Panc1 (cell line): ENCODE measurements at regions not wholly inside any gene's neighbourhood (a gene's known extent, or its start where the extent isn't known, plus 50 kb on each side); places are given as distances from the start of the nearest gene placed in this dataset.

Source experiments
- ATAC-seq: fragments of 200-7000 bp; cut with Tn5 transposase; 2 replicates; pipeline ENCODE4 v1.9.1; 2020; ENCODE audit warnings: mild to moderate bottlenecking, moderate library complexity
- BruUV-seq: library from RNA; stranded (reverse); fragments of 400-500 nt; replicated peaks from 2 replicates; lab custom pipeline; 2021; lab: Mats Ljungman, UMichigan
- CTCF ChIA-PET: fragments of 300-600 bp; sonication (Branson Sonifier 250); formaldehyde crosslinking; loops from one replicate; lab custom pipeline; 2022; ENCODE audit warnings: antibody characterized with exemption; lab: Charles Lee
- POLR2A ChIA-PET: fragments of 300-600 bp; sonication (Branson Sonifier 250); formaldehyde crosslinking; loops from one replicate; lab custom pipeline; 2022; ENCODE audit warnings: antibody characterized with exemption; lab: Charles Lee
- DNase-seq: peaks from one replicate; pipeline ENCODE4 v3.0.0-alpha.2; 2010; ENCODE audit warnings: low read depth, low spot score
- H3K27ac ChIP-seq: 2 replicates; pipeline ENCODE4 v1.5.1; 2011; ENCODE audit warnings: mild to moderate bottlenecking, low read length, inconsistent platforms
- H3K27me3 ChIP-seq: fragments of 200-500 bp; sonication (Bioruptor generic); 2 replicates; pipeline ENCODE4 v1.6.0; 2014; ENCODE audit warnings: low read length, inconsistent platforms; ENCODE audit not compliant: control insufficient read depth, insufficient read depth
- H3K36me3 ChIP-seq: fragments of 200-500 bp; sonication (Bioruptor generic); 2 replicates; pipeline ENCODE4 v1.5.1; 2014; ENCODE audit warnings: inconsistent platforms, mild to moderate bottlenecking, low read length, moderate library complexity; ENCODE audit not compliant: control insufficient read depth, insufficient read depth
- H3K4me1 ChIP-seq: 2 replicates; pipeline ENCODE4 v1.5.1; 2011; ENCODE audit warnings: inconsistent platforms, mild to moderate bottlenecking, low read length, moderate library complexity; ENCODE audit not compliant: control insufficient read depth, insufficient read depth
- H3K4me3 ChIP-seq, 2 experiments: 2 replicates each; pipeline ENCODE4 v1.5.1; 2011 to 2012; ENCODE audit warnings: low read depth in 2 of 2, low read length in 2 of 2, mild to moderate bottlenecking in 2 of 2, inconsistent platforms in 1 of 2, moderate library complexity in 1 of 2
- H3K9me3 ChIP-seq: fragments of 200-500 bp; sonication (Bioruptor generic); 2 replicates; pipeline ENCODE4 v1.5.1; 2014; ENCODE audit warnings: low read depth, mild to moderate bottlenecking, inconsistent platforms, low read length, moderate library complexity; ENCODE audit not compliant: control insufficient read depth, insufficient read depth
- POLR2AphosphoS5 ChIP-seq: IDR thresholded peaks from 2 replicates; pipeline ENCODE4 v1.6.1; 2012; ENCODE audit warnings: mild to moderate bottlenecking, low read depth, low read length, moderate library complexity
- REST ChIP-seq, 2 experiments: IDR thresholded peaks; 2 replicates each; pipeline ENCODE4 v1.6.1; 2011 to 2012; ENCODE audit warnings: low read depth in 2 of 2, control low read depth in 1 of 2, low read length in 1 of 2, mild to moderate bottlenecking in 1 of 2, moderate library complexity in 1 of 2; ENCODE audit not compliant: insufficient read depth in 1 of 2
- SIN3A ChIP-seq: IDR thresholded peaks from 2 replicates; pipeline ENCODE4 v1.6.1; 2012; ENCODE audit warnings: low read depth, mild to moderate bottlenecking, low read length, moderate library complexity, borderline replicate concordance; ENCODE audit not compliant: insufficient read depth
- TCF7L2 ChIP-seq: IDR thresholded peaks from 2 replicates; pipeline ENCODE4 v1.6.1; 2011; ENCODE audit warnings: mild to moderate bottlenecking, low read depth, low read length, inconsistent platforms
- in situ Hi-C: cut with HindIII; loops from 2 replicates; pipeline ENCODE4 v1.10.0; 2016; ENCODE audit warnings: low sequenced_read_pairs, low pct_unique_long_range_greater_than_20kb
- intact Hi-C: fragments of 100-400 bp; cut with micrococcal nuclease; formaldehyde crosslinking; loops from one replicate; pipeline ENCODE4 v1.10.0; 2022; ENCODE audit not compliant: unreplicated experiment
- TF ChIP-seq, protein P1 (sequence below): fragments of 450-650 bp; IDR thresholded peaks from 2 replicates; pipeline ENCODE4 v1.5.1; 2017; ENCODE audit warnings: mild to moderate bottlenecking

DNA sequence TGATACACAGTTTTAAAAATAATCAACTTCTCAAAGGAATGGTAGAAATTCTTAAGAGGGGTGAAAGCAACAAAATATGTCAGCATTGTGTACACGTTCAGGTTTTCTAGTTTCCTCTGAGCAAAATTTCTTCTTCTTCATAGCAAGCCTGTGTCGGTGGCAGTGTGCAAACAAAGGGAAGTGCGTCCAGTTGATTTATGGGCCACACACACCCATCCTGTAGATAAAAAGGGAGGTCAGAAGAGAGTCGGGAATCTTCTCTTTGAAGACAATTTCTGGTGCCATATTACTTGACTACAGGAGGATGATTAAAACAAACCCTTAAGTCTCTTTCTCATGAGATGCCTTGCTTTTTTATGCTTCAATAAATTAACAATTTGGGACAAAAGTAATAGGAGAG lies 484.1 kb upstream of the SALL1 start:
- Histone ChIP-seq H3K27ac (no peak overlapping the region), H3K27me3 (no peaks in the 10 kb centered on the region), H3K4me3 (no peak overlapping the region), H3K36me3 (no peaks in the 10 kb centered on the region), H3K9me3 (no peaks in the 10 kb centered on the region), H3K4me1 (no peaks in the 10 kb centered on the region)
- no peak for ATAC-seq
- in situ Hi-C loops (no loop called here), intact Hi-C loops (no loop called here)
- POLR2A ChIA-PET: no interaction called here
- no peak for DNase-seq
- BruUV-seq: no TSS peak
- TF ChIP-seq, protein P1, sequence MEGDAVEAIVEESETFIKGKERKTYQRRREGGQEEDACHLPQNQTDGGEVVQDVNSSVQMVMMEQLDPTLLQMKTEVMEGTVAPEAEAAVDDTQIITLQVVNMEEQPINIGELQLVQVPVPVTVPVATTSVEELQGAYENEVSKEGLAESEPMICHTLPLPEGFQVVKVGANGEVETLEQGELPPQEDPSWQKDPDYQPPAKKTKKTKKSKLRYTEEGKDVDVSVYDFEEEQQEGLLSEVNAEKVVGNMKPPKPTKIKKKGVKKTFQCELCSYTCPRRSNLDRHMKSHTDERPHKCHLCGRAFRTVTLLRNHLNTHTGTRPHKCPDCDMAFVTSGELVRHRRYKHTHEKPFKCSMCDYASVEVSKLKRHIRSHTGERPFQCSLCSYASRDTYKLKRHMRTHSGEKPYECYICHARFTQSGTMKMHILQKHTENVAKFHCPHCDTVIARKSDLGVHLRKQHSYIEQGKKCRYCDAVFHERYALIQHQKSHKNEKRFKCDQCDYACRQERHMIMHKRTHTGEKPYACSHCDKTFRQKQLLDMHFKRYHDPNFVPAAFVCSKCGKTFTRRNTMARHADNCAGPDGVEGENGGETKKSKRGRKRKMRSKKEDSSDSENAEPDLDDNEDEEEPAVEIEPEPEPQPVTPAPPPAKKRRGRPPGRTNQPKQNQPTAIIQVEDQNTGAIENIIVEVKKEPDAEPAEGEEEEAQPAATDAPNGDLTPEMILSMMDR: no peak
- TF ChIP-seq SIN3A (no peak), REST (IDR thresholded peaks at IDR 0.05; ENCODE audit: insufficient read depth in 1 of 2, low read depth in 2 of 2, low read length in 1 of 2) (no peak), TCF7L2 (no peak), POLR2AphosphoS5 (no peak)
- CTCF ChIA-PET: no interaction called here

- TF ChIP-seq, protein P1: no peak
- TF ChIP-seq SIN3A (no peak), TCF7L2 (no peak), POLR2AphosphoS5 (no peak), REST (IDR thresholded peaks at IDR 0.05; ENCODE audit: insufficient read depth in 1 of 2, low read depth in 2 of 2, low read length in 1 of 2) (no peak)
- BruUV-seq: no TSS peak
- no peaks in the 10 kb centered on the region for H3K4me1 ChIP-seq
- H3K9me3 ChIP-seq: no peaks in the 10 kb centered on the region
- intact Hi-C loops (no loop called here), in situ Hi-C loops (no loop called here)
- no peak for ATAC-seq
- no peaks in the 10 kb centered on the region for H3K36me3 ChIP-seq
- DNase-seq: no peak
- no peaks in the 10 kb centered on the region for H3K27me3 ChIP-seq
- H3K27ac ChIP-seq: no peak overlapping the region
- H3K4me3 ChIP-seq: no peak overlapping the region
- CTCF ChIA-PET: no interaction called here
- POLR2A ChIA-PET: no interaction called here
Measured at GRCh38 chr16:51630076-51630475, 479.0 kb upstream of the SALL1 start.
